HepG2 (cell line): ENCODE measurements at regions not wholly inside any gene's neighbourhood (a gene's known extent, or its start where the extent isn't known, plus 50 kb on each side); places are given as distances from the start of the nearest gene placed in this dataset.

ENCODE experiments used
- ATAC-seq: fragments of 200-7000 bp; cut with Tn5 transposase; 3 replicates; pipeline ENCODE4 v1.9.1; 2020; ENCODE audit warnings: mild to moderate bottlenecking, moderate library complexity
- BruUV-seq: library from RNA; stranded (reverse); fragments of 400-500 nt; replicated peaks from 2 replicates; lab custom pipeline; 2021; lab: Mats Ljungman, UMichigan
- CTCF ChIA-PET: fragments of 300-600 bp; formaldehyde crosslinking; extraction: SDS; loops from one replicate; lab custom pipeline; 2021; ENCODE audit warnings: low total read pairs, inconsistent platforms, low intra/inter-chr PET ratio; lab: Yijun Ruan, JAX
- POLR2A ChIA-PET: fragments of 350-600 bp; sonication (Branson Sonifier 250); formaldehyde crosslinking; loops from one replicate; lab custom pipeline; 2020; ENCODE audit warnings: antibody characterized with exemption, inconsistent platforms; lab: Yijun Ruan, JAX
- DNase-seq: peaks from one replicate; pipeline ENCODE4 v3.0.0-alpha.2; 2015; ENCODE audit warnings: low spot score
- FAIRE-seq: peaks from 3 replicates; lab custom pipeline; 2011; peaks lifted over from hg19 to GRCh38; lab: Jason Lieb, UNC
- H2AFZ ChIP-seq: one replicate; pipeline ENCODE4 v1.6.1; 2011; ENCODE audit warnings: low read length, inconsistent platforms
- H3K27ac ChIP-seq: fragments of 300-600 bp; 3 replicates; pipeline ENCODE4 v1.8.0; 2011; ENCODE audit warnings: mixed run types, mild to moderate bottlenecking, mixed read lengths, low read length, inconsistent platforms; ENCODE audit not compliant: insufficient read depth; ENCODE audit errors: extremely low read length
- H3K27me3 ChIP-seq, 2 experiments: fragments of 200-600 bp in 1 of 2; 2 replicates in 1 of 2; 3 replicates in 1 of 2; pipeline versions ENCODE4 v1.6.0 to v1.8.0; 2011; ENCODE audit warnings: low read length in 2 of 2, mild to moderate bottlenecking in 2 of 2, moderate library complexity in 2 of 2, inconsistent platforms in 1 of 2; ENCODE audit not compliant: insufficient read depth in 2 of 2, control insufficient read depth in 1 of 2
- H3K36me3 ChIP-seq, 2 experiments: fragments of 200-600 bp in 1 of 2; replicated peaks in 1 of 2; 2 replicates in 1 of 2; 3 replicates in 1 of 2; pipeline versions ENCODE4 v1.5.1 to v1.8.0; 2011; ENCODE audit warnings: low read length in 2 of 2, inconsistent platforms in 1 of 2; ENCODE audit not compliant: insufficient read depth in 2 of 2, control insufficient read depth in 1 of 2
- H3K4me1 ChIP-seq: 2 replicates; pipeline ENCODE4 v1.5.1; 2012; ENCODE audit warnings: low read length, inconsistent platforms; ENCODE audit not compliant: insufficient read depth
- H3K4me2 ChIP-seq: 2 replicates; pipeline ENCODE4 v1.6.0; 2011; ENCODE audit warnings: low read depth, low read length, inconsistent platforms
- H3K4me3 ChIP-seq, 3 experiments: fragments of 200-600 bp in 1 of 3; sonication (generic), shearing (Covaris generic) in 1 of 3; replicated peaks in 1 of 3; 2 replicates each; pipeline ENCODE4 v1.5.1; 2011 to 2016; ENCODE audit warnings: low read length in 3 of 3, inconsistent platforms in 2 of 3, low read depth in 2 of 3, mild to moderate bottlenecking in 2 of 3, control low read depth in 1 of 3, mixed read lengths in 1 of 3; ENCODE audit not compliant: insufficient read depth in 1 of 3
- H3K79me2 ChIP-seq: one replicate; pipeline ENCODE4 v1.6.1; 2011; ENCODE audit warnings: low read length, inconsistent platforms; ENCODE audit not compliant: insufficient read depth
- H3K9ac ChIP-seq: 2 replicates; pipeline ENCODE4 v1.6.0; 2011; ENCODE audit warnings: mild to moderate bottlenecking, low read depth, low read length, inconsistent platforms; ENCODE audit not compliant: insufficient read depth
- H3K9me3 ChIP-seq: 2 replicates; pipeline ENCODE4 v1.5.1; 2012; ENCODE audit warnings: mild to moderate bottlenecking, low read length
- H4K20me1 ChIP-seq: 2 replicates; pipeline ENCODE4 v1.6.0; 2011; ENCODE audit warnings: inconsistent platforms, mild to moderate bottlenecking, low read length, moderate library complexity; ENCODE audit not compliant: insufficient read depth
- BRD4 ChIP-seq: sonication (generic); formaldehyde crosslinking; IDR thresholded peaks from 2 replicates; pipeline ENCODE4 v1.4.0; 2020; ENCODE audit warnings: missing genetic modification reagents
- KDM5B ChIP-seq: sonication (generic); formaldehyde crosslinking; IDR thresholded peaks from 2 replicates; pipeline ENCODE4 v1.4.0; 2020; ENCODE audit warnings: missing genetic modification reagents, mild to moderate bottlenecking, borderline replicate concordance
- MAFG ChIP-seq: sonication (generic); formaldehyde crosslinking; IDR thresholded peaks from 2 replicates; pipeline ENCODE4 v1.5.1; 2020; ENCODE audit warnings: mild to moderate bottlenecking, missing genetic modification reagents
- SIX1 ChIP-seq: sonication (generic); formaldehyde crosslinking; IDR thresholded peaks from 2 replicates; pipeline ENCODE4 v1.4.0; 2020; ENCODE audit warnings: missing genetic modification reagents, borderline replicate concordance
- SRSF4 ChIP-seq: fragments of 200-400 bp; formaldehyde crosslinking; IDR thresholded peaks from one replicate; pipeline ENCODE4 v1.6.1; 2018; ENCODE audit warnings: mild to moderate bottlenecking, low read depth, low read length, moderate library complexity; ENCODE audit not compliant: poor library complexity, severe bottlenecking
- TOE1 ChIP-seq: sonication (generic); formaldehyde crosslinking; IDR thresholded peaks from 2 replicates; pipeline ENCODE4 v1.4.0; 2020; ENCODE audit warnings: mild to moderate bottlenecking, missing genetic modification reagents
- U2AF1 ChIP-seq: fragments of 200-400 bp; formaldehyde crosslinking; optimal IDR thresholded peaks from 2 replicates; pipeline ENCODE3; 2017; ENCODE audit warnings: mild to moderate bottlenecking, low read depth, low read length
- ZFP1 ChIP-seq: IDR thresholded peaks from 2 replicates; pipeline ENCODE4 v1.6.1; 2016
- ZKSCAN1 ChIP-seq: fragments of 150-350 bp; IDR thresholded peaks from 2 replicates; pipeline ENCODE4 v1.6.1; 2014; ENCODE audit warnings: low read length
- ZNF33A ChIP-seq: sonication (generic); formaldehyde crosslinking; IDR thresholded peaks from 2 replicates; pipeline ENCODE4 v1.5.1; 2020; ENCODE audit warnings: missing genetic modification reagents, mild to moderate bottlenecking, moderate library complexity, borderline replicate concordance
- ZNF432 ChIP-seq: sonication (generic); formaldehyde crosslinking; IDR thresholded peaks from 2 replicates; pipeline ENCODE4 v1.5.0; 2020; ENCODE audit warnings: missing genetic modification reagents, mild to moderate bottlenecking, borderline replicate concordance
- ZNF546 ChIP-seq: sonication (generic); formaldehyde crosslinking; conservative IDR thresholded peaks from 2 replicates; pipeline ENCODE4 v1.8.1; 2023; ENCODE audit warnings: mild to moderate bottlenecking, missing genetic modification reagents
- ZNF572 ChIP-seq: sonication (generic); formaldehyde crosslinking; IDR thresholded peaks from 2 replicates; pipeline ENCODE4 v1.5.1; 2020; ENCODE audit warnings: mild to moderate bottlenecking, missing genetic modification reagents
- WGBS: methylation state at CpG from one replicate; pipeline ENCODE4 v1.1.6; 2017; ENCODE audit warnings: low lambda C conversion rate; 5-methylcytosine and 5-hydroxymethylcytosine counted together
- in situ Hi-C: cut with HindIII; loops from 2 replicates; pipeline ENCODE4 v1.10.0; 2017; ENCODE audit warnings: low pct_unique_long_range_greater_than_20kb; ENCODE audit not compliant: extremely low pct_ligation_motif_present
- intact Hi-C: fragments of 100-400 bp; cut with micrococcal nuclease; formaldehyde crosslinking; loops from one replicate; pipeline ENCODE4 v1.10.0; 2022; ENCODE audit not compliant: unreplicated experiment
- TF ChIP-seq, protein P1 (sequence below): sonication (generic); formaldehyde crosslinking; IDR thresholded peaks from 2 replicates; pipeline ENCODE4 v1.5.1; 2020; ENCODE audit warnings: missing genetic modification reagents, mild to moderate bottlenecking, borderline replicate concordance
- TF ChIP-seq, protein P2 (sequence below): fragments of 450-650 bp; IDR thresholded peaks from 2 replicates; pipeline ENCODE4 v1.6.1; 2017
- TF ChIP-seq, protein P3 (sequence below): sonication (generic); formaldehyde crosslinking; IDR thresholded peaks from 2 replicates; pipeline ENCODE4 v1.5.0; 2020; ENCODE audit warnings: missing genetic modification reagents
- TF ChIP-seq, protein P4 (sequence below): sonication (generic); formaldehyde crosslinking; IDR thresholded peaks from 2 replicates; pipeline ENCODE4 v1.4.0; 2020; ENCODE audit warnings: missing genetic modification reagents
- TF ChIP-seq, protein P5 (sequence below): sonication (generic); formaldehyde crosslinking; IDR thresholded peaks from 2 replicates; pipeline ENCODE4 v1.4.0; 2020; ENCODE audit warnings: missing genetic modification reagents
- TF ChIP-seq, protein P6 (sequence below): IDR thresholded peaks from 2 replicates; pipeline ENCODE4 v1.6.1; 2016; ENCODE audit warnings: low read depth

DNA sequence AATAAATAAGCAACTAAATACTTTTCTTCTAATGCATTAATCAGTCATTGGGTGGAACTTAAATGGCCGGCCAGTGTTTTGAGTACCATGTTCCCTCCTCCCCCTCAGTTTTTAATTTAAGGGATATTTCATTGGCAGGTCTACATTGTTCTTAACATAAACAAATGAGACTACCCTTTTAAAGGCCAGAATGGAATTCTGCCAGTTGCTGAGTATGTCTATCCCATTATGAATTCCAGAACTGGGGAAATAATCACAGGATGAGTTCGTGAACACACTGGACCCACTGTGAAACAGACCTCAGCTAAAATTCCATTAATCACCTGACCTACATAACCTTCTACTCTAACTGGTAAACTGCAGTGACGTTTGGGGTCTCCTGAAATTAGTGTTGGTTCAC lies 305.5 kb upstream of the PKN2 start:
- Histone ChIP-seq H3K36me3 (no peaks in the 10 kb centered on the region), H3K27ac (no peak overlapping the region), H3K4me2 (no peak overlapping the region), H3K9me3 (no peaks in the 10 kb centered on the region), H3K79me2 (no peaks in the 10 kb centered on the region), H3K4me3 (no peak overlapping the region), H3K9ac (no peak overlapping the region), H3K4me1 (no peaks in the 10 kb centered on the region), H2AFZ (no peak overlapping the region), H4K20me1 (no peaks in the 10 kb centered on the region), H3K27me3 (no peaks in the 10 kb centered on the region)
- in situ Hi-C loops (no loop called here), intact Hi-C loops (no loop called here)
- DNase-seq (no peak), ATAC-seq (no peak), FAIRE-seq (no peak)
- TF ChIP-seq U2AF1 (no peak), SIX1 (CRISPR knock-in tag) (no peak), BRD4 (no peak), SRSF4 (no peak), KDM5B (CRISPR knock-in tag) (no peak), ZKSCAN1 (no peak), ZNF33A (CRISPR knock-in tag) (no peak), ZNF572 (CRISPR knock-in tag) (no peak), ZNF546 (CRISPR knock-in tag) (no peak), MAFG (CRISPR knock-in tag) (no peak), ZFP1 (CRISPR knock-in tag) (no peak), ZNF432 (no peak), TOE1 (CRISPR knock-in tag) (no peak)
- TF ChIP-seq, protein P1, sequence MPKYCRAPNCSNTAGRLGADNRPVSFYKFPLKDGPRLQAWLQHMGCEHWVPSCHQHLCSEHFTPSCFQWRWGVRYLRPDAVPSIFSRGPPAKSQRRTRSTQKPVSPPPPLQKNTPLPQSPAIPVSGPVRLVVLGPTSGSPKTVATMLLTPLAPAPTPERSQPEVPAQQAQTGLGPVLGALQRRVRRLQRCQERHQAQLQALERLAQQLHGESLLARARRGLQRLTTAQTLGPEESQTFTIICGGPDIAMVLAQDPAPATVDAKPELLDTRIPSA (CRISPR knock-in tag) = no peak
- TF ChIP-seq, protein P2, sequence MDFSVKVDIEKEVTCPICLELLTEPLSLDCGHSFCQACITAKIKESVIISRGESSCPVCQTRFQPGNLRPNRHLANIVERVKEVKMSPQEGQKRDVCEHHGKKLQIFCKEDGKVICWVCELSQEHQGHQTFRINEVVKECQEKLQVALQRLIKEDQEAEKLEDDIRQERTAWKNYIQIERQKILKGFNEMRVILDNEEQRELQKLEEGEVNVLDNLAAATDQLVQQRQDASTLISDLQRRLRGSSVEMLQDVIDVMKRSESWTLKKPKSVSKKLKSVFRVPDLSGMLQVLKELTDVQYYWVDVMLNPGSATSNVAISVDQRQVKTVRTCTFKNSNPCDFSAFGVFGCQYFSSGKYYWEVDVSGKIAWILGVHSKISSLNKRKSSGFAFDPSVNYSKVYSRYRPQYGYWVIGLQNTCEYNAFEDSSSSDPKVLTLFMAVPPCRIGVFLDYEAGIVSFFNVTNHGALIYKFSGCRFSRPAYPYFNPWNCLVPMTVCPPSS = no peak
- TF ChIP-seq, protein P3, sequence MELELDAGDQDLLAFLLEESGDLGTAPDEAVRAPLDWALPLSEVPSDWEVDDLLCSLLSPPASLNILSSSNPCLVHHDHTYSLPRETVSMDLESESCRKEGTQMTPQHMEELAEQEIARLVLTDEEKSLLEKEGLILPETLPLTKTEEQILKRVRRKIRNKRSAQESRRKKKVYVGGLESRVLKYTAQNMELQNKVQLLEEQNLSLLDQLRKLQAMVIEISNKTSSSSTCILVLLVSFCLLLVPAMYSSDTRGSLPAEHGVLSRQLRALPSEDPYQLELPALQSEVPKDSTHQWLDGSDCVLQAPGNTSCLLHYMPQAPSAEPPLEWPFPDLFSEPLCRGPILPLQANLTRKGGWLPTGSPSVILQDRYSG = no peak
- TF ChIP-seq, protein P4, sequence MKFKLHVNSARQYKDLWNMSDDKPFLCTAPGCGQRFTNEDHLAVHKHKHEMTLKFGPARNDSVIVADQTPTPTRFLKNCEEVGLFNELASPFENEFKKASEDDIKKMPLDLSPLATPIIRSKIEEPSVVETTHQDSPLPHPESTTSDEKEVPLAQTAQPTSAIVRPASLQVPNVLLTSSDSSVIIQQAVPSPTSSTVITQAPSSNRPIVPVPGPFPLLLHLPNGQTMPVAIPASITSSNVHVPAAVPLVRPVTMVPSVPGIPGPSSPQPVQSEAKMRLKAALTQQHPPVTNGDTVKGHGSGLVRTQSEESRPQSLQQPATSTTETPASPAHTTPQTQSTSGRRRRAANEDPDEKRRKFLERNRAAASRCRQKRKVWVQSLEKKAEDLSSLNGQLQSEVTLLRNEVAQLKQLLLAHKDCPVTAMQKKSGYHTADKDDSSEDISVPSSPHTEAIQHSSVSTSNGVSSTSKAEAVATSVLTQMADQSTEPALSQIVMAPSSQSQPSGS (CRISPR knock-in tag) = no peak
- TF ChIP-seq, protein P5, sequence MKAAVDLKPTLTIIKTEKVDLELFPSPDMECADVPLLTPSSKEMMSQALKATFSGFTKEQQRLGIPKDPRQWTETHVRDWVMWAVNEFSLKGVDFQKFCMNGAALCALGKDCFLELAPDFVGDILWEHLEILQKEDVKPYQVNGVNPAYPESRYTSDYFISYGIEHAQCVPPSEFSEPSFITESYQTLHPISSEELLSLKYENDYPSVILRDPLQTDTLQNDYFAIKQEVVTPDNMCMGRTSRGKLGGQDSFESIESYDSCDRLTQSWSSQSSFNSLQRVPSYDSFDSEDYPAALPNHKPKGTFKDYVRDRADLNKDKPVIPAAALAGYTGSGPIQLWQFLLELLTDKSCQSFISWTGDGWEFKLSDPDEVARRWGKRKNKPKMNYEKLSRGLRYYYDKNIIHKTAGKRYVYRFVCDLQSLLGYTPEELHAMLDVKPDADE (CRISPR knock-in tag) = no peak
- TF ChIP-seq, protein P6, sequence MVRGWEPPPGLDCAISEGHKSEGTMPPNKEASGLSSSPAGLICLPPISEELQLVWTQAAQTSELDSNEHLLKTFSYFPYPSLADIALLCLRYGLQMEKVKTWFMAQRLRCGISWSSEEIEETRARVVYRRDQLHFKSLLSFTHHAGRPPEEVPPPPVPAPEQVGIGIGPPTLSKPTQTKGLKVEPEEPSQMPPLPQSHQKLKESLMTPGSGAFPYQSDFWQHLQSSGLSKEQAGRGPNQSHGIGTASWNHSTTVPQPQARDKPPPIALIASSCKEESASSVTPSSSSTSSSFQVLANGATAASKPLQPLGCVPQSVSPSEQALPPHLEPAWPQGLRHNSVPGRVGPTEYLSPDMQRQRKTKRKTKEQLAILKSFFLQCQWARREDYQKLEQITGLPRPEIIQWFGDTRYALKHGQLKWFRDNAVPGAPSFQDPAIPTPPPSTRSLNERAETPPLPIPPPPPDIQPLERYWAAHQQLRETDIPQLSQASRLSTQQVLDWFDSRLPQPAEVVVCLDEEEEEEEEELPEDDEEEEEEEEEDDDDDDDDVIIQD (CRISPR knock-in tag) = no peak
- no TSS peak for BruUV-seq
- ChIA-PET CTCF (no interaction called here), POLR2A (no interaction called here)
- 0% methylated on average over 3 of the region's 3 CpGs for WGBS
